Breast epithelium (tissue), 4 donors: ENCODE measurements at regions not wholly inside any gene's neighbourhood (a gene's known extent, or its start where the extent isn't known, plus 50 kb on each side); places are given as distances from the start of the nearest gene placed in this dataset.
"Not testable (repeated sequence)": the region's sequence is repeated elsewhere in the genome, so short reads cannot be mapped to it uniquely, and the experiment has no call there.

ENCODE experiments used
- DNase-seq, 2 donors: peaks; one replicate each; pipeline ENCODE4 v3.0.0-alpha.2; 2019; ENCODE audit warnings: low spot score in 2 of 2
- H3K27ac ChIP-seq, 2 donors: fragments of 200-600 bp; sonication (generic) in 1 of 2; one replicate each; pipeline ENCODE4 v1.5.1; 2016 to 2019; ENCODE audit warnings: mild to moderate bottlenecking in 1 of 2
- H3K27me3 ChIP-seq, 2 donors: fragments of 200-600 bp; sonication (generic) in 1 of 2; one replicate each; pipeline versions ENCODE4 v1.5.1 to v1.6.0; 2017 to 2019; ENCODE audit warnings: control low read depth in 1 of 2, mild to moderate bottlenecking in 1 of 2
- H3K36me3 ChIP-seq: fragments of 200-600 bp; one replicate; pipeline ENCODE4 v1.5.1; 2019
- H3K4me1 ChIP-seq, 2 donors: fragments of 200-600 bp; sonication (generic); one replicate each; pipeline ENCODE4 v1.5.1; 2016 to 2019; ENCODE audit warnings: control low read depth in 1 of 2
- H3K4me3 ChIP-seq, 3 donors: fragments of 200-600 bp; sonication (generic); 1 replicate in 2 of 3; 2 replicates in 1 of 3; pipeline ENCODE4 v1.5.1; 2016 to 2019; ENCODE audit warnings: mild to moderate bottlenecking in 3 of 3, moderate library complexity in 2 of 3
- H3K9me3 ChIP-seq, 2 donors: fragments of 200-600 bp; sonication (generic) in 1 of 2; one replicate each; pipeline ENCODE4 v1.5.1; 2016 to 2019; ENCODE audit warnings: control low read depth in 1 of 2
- CTCF ChIP-seq, 3 donors: fragments of 450-650 bp; IDR thresholded peaks; one replicate each; pipeline ENCODE4 v1.5.1; 2016 to 2017; ENCODE audit warnings: antibody characterized with exemption in 3 of 3, mild to moderate bottlenecking in 3 of 3, moderate library complexity in 3 of 3
- POLR2A ChIP-seq: fragments of 450-650 bp; IDR thresholded peaks from one replicate; pipeline ENCODE4 v1.6.1; 2016; ENCODE audit warnings: antibody characterized with exemption, mild to moderate bottlenecking, moderate library complexity
- POLR2AphosphoS5 ChIP-seq, 3 donors: sonication (generic); formaldehyde crosslinking; IDR thresholded peaks; one replicate each; pipeline ENCODE4 v1.6.1; 2017; ENCODE audit warnings: antibody characterized with exemption in 3 of 3
- intact Hi-C: fragments of 100-400 bp; cut with DNase I; formaldehyde crosslinking; loops from one replicate; pipeline ENCODE4 v1.15.1; 2023; ENCODE audit warnings: low total_unique reads

DNA sequence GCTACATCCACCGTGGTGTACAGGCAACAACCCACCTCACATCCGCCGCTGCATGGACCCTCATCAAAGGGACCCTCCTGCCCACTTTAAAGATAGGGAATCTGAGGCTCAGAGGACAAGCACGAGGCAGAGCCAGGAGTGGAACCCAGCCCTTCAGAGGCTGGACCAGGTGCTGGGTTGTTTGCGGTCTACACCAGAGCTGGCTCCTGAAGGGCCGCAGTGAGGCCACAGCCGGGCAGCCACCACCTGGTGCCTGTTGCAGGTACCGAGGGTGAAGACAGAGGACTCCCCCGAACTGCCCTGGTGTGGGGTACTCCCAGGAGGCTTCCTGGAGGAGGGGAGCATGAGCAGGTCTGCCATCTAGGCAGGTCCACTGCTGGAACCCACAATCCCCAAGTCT, 78.8 kb downstream of the DHCR7 start:
- Histone ChIP-seq H3K4me1 (no peaks in the 10 kb centered on the region), H3K36me3 (no peaks in the 10 kb centered on the region), H3K27me3 (peaks cover 0 to 7% of the 10 kb centered on the region in 2 donors), H3K4me3 (no peak overlapping the region), H3K9me3 (no peaks in the 10 kb centered on the region), H3K27ac (no peak overlapping the region)
- no peak for DNase-seq
- intact Hi-C loops: no loop called here
- TF ChIP-seq POLR2A (no peak), CTCF (IDR thresholded peaks at IDR 0.05) (no peak), POLR2AphosphoS5 (IDR thresholded peaks at IDR 0.05) (no peak)

DNA sequence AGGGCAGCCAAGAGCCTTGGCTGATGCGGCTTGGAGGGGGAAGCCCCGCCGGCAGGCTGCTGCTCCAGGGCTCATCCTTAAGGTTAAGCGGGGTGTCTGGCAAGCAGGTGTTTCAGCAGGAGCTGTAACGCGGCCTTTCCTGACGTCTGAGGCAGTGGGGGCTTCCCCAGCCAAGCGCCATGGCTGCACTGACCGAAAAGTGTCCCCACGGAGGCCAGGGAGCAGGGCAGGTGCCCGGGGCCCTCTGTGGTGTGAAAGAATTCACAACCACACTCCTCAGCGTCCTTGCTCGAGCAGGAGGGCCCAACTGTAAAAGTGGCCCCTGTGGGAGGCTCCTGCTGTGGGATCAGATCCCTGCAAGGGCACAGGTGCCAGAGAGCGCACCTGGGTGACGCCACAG, 79.2 kb downstream of the DHCR7 start:
- TF ChIP-seq CTCF (IDR thresholded peaks at IDR 0.05): no peak
- no peak for TF ChIP-seq POLR2A
- no peak for TF ChIP-seq POLR2AphosphoS5 (IDR thresholded peaks at IDR 0.05)
- Histone ChIP-seq H3K27ac (no peak overlapping the region), H3K4me1 (no peaks in the 10 kb centered on the region), H3K27me3 (peaks cover 0 to 7% of the 10 kb centered on the region in 2 donors), H3K4me3 (no peak overlapping the region), H3K36me3 (no peaks in the 10 kb centered on the region), H3K9me3 (no peaks in the 10 kb centered on the region)
- no peak for DNase-seq
- intact Hi-C loops: no loop called here

GRCh38 chr11:71367756-71368155, 80.4 kb downstream of the DHCR7 start:
- H3K27me3 ChIP-seq: peaks cover 0 to 7% of the 10 kb centered on the region in 2 donors
- H3K4me3 ChIP-seq: no peak overlapping the region
- no peak overlapping the region for H3K27ac ChIP-seq
- TF ChIP-seq CTCF (IDR thresholded peaks at IDR 0.05): no peak
- TF ChIP-seq POLR2A: no peak
- no peaks in the 10 kb centered on the region for H3K9me3 ChIP-seq
- no peaks in the 10 kb centered on the region for H3K36me3 ChIP-seq
- no peaks in the 10 kb centered on the region for H3K4me1 ChIP-seq
- no peak for DNase-seq
- intact Hi-C loops: no loop called here

DNA sequence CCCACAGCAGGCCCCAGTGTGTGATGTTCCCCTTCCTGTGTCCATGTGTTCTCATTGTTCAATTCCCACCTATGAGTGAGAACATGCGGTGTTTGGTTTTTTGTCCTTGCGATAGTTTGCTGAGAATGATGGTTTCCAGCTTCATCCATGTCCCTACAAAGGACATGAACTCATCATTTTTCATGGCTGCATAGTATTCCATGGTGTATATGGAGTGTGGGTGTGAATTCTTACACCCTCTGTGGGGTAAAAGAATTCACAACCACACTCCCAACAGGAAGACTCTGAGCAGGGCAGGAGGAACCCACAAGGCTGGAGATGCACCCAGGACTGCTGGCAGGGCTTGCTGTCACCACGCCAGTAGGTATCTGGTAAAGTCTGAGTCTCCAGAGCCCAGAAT, 80.9 kb downstream of the DHCR7 start:
- H3K4me1 ChIP-seq, intact Hi-C loops, H3K9me3 ChIP-seq, H3K4me3 ChIP-seq, DNase-seq, H3K36me3 ChIP-seq, H3K27ac ChIP-seq, H3K27me3 ChIP-seq: not testable (repeated sequence)

GRCh38 chr11:71366076-71366475, 82.1 kb downstream of the DHCR7 start:
- Histone ChIP-seq H3K27ac (no peak overlapping the region), H3K36me3 (no peaks in the 10 kb centered on the region), H3K9me3 (no peaks in the 10 kb centered on the region), H3K27me3 (peaks cover 0 to 7% of the 10 kb centered on the region in 2 donors), H3K4me1 (no peaks in the 10 kb centered on the region), H3K4me3 (no peak overlapping the region)
- intact Hi-C loops: no loop called here
- no peak for DNase-seq
- TF ChIP-seq POLR2A (no peak), CTCF (IDR thresholded peaks at IDR 0.05) (no peak), POLR2AphosphoS5 (IDR thresholded peaks at IDR 0.05) (no peak)

DNA sequence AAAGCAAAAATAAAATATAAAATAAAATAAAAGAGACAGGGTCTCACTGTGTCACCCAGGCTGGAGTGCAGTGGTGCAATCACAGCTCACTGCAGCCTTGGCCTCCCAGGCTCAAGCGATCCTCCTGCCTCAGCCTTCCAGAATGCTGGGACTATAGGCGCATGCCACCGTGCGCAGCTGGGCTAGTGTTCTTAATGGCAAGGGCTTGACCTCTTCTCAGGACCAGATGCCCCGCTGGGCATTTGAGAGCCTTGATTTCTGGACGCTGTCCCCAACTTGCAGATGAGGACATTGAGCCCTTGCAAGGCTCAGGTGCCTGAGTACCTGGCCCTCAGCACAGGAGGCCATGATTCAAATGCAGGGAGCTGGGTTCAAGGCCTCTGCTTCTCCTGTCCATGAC, 82.6 kb downstream of the DHCR7 start:
- no peaks in the 10 kb centered on the region for H3K9me3 ChIP-seq
- TF ChIP-seq CTCF (IDR thresholded peaks at IDR 0.05): no peak
- no peak for TF ChIP-seq POLR2AphosphoS5 (IDR thresholded peaks at IDR 0.05)
- TF ChIP-seq POLR2A: no peak
- DNase-seq: no peak
- H3K27me3 ChIP-seq: peaks cover 0 to 7% of the 10 kb centered on the region in 2 donors
- intact Hi-C loops: no loop called here
- no peaks in the 10 kb centered on the region for H3K4me1 ChIP-seq
- H3K36me3 ChIP-seq: no peaks in the 10 kb centered on the region
- H3K4me3 ChIP-seq: no peak overlapping the region
- no peak overlapping the region for H3K27ac ChIP-seq
